ENCODE measurements at regions not wholly inside any gene's neighbourhood (a gene's known extent, or its start where the extent isn't known, plus 50 kb on each side); places are given as distances from the start of the nearest gene placed in this dataset.

GRCh38 chr4:14262221-14262620 lies 634.7 kb upstream of the BOD1L1 start:
- no peak overlapping the region for H3K4me3 ChIP-seq (ENCODE audit: low read depth, low read length)
- TF ChIP-seq, protein P1, sequence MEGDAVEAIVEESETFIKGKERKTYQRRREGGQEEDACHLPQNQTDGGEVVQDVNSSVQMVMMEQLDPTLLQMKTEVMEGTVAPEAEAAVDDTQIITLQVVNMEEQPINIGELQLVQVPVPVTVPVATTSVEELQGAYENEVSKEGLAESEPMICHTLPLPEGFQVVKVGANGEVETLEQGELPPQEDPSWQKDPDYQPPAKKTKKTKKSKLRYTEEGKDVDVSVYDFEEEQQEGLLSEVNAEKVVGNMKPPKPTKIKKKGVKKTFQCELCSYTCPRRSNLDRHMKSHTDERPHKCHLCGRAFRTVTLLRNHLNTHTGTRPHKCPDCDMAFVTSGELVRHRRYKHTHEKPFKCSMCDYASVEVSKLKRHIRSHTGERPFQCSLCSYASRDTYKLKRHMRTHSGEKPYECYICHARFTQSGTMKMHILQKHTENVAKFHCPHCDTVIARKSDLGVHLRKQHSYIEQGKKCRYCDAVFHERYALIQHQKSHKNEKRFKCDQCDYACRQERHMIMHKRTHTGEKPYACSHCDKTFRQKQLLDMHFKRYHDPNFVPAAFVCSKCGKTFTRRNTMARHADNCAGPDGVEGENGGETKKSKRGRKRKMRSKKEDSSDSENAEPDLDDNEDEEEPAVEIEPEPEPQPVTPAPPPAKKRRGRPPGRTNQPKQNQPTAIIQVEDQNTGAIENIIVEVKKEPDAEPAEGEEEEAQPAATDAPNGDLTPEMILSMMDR (IDR thresholded peaks at IDR 0.05; ENCODE audit: borderline replicate concordance, insufficient read depth, low read depth, low read length), result no peak

DNA sequence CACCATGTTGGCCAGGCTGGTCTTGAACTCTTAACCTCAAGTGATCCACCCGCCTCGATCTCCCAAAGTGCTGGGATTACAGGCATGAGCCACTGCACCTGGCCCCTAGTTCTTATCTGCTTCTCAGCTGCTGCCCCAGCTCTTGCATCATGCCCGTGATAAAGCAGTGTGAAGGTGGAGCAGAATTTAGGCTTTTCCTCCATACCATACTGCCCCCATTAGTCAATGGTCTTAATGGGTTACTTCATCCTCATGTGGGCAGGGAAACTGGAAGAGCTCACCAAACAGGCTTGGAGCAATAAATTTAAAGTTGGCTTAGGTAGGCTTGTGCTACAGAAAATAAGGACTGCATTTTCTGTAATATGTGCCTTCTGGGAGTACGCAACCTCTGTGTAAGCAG lies 636.9 kb upstream of the BOD1L1 start:
- H3K4me3 ChIP-seq (ENCODE audit: low read depth, low read length), result no peak overlapping the region
- TF ChIP-seq, protein P1 (IDR thresholded peaks at IDR 0.05; ENCODE audit: borderline replicate concordance, insufficient read depth, low read depth, low read length), result no peak

DNA sequence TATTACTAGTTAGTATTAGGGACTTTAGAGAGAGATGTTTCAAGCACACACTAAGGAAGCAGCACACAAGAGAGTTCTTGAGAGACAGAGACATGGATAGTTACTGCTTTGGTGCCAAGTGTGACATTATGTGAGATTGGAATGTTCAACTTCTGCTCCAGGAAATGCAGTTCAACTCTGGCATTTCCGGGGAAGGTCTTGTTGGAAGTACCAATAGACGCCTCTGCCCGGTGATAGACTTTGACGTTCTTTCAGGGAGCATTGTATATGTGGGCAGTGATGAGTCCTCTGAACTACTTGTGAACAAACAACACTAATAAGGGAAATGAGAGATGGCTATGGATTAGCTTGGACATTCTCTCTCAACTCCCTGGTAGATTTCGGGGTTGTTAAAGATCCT lies 638.1 kb upstream of the BOD1L1 start:
- TF ChIP-seq, protein P1 (IDR thresholded peaks at IDR 0.05; ENCODE audit: borderline replicate concordance, insufficient read depth, low read depth, low read length), result no peak
- no peak overlapping the region for H3K4me3 ChIP-seq (ENCODE audit: low read depth, low read length)

DNA sequence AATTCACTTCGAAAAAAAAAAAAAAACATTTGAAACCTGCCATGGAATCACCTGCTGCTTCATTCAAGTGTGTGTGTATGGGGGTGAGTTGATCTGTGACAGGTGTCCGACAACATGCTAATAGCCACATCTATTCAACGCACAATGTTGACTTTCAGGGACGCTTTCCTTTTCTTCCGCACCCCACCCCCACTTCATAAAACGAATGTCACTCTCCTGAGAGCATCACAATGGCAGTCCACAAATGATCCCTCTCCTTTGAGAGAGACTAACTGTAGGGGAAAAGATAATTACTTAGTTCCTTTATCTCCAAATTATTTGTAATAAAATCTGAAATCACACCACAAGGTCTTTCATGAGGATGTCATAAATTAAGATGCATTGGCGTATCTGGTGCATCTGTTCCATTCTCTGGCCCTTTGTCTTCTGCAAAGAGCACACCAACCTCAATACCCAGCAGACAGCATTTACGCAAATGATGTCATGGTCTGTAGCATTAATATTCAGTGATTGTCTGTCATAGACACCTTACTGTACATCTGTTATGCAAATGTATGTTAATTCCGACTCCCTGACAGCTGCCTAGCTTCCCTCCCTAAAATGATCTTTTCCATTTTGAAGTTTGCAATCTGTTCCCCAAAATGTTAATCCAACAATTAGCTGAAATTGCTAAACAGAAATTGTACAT lies 640.0 kb upstream of the BOD1L1 start:
- TF ChIP-seq, protein P1 (IDR thresholded peaks at IDR 0.05; ENCODE audit: borderline replicate concordance, insufficient read depth, low read depth, low read length), result no peak
- no peak overlapping the region for H3K4me3 ChIP-seq (ENCODE audit: low read depth, low read length)

DNA sequence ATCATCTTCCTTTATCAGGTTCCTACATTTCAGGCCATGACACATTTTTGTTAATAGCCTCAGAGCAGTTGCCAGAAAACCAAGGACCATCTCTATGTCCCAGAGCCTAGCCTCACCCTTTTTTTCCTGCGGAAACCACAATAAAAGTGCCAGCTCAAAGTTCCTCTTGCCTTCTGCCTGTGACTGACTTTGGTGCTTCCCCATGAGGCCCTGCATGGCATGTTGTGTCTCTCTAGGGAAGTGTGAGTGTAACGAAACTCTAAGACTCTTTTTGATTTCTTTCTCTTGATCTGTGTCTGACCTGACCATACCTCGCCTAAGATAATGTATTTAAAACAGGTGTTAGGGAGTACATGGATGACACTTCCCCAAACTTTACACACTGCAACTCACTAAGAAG lies 642.3 kb upstream of the BOD1L1 start:
- no peak overlapping the region for H3K4me3 ChIP-seq (ENCODE audit: low read depth, low read length)
- TF ChIP-seq, protein P1 (IDR thresholded peaks at IDR 0.05; ENCODE audit: borderline replicate concordance, insufficient read depth, low read depth, low read length), result no peak

DNA sequence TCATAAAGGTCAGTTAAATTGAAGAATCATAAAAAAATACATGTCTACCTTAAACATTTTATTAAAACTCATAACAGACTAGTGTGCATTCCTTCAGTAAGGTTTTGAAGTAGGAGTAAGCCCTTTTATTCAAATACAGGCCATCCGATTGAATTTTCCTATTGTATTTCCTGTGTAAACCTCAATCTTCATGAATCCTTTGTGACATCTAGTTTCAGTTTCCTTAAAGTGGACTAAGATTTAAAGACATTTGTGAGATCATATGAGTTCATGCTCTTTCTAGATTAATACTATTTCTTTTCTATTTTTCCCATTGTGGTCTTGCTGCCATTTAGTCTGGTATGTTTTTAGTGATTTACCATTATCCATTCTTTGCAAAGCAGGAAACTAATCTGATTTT lies 644.7 kb upstream of the BOD1L1 start:
- TF ChIP-seq, protein P1 (IDR thresholded peaks at IDR 0.05; ENCODE audit: borderline replicate concordance, insufficient read depth, low read depth, low read length), result no peak
- H3K4me3 ChIP-seq (ENCODE audit: low read depth, low read length), result no peak overlapping the region

DNA sequence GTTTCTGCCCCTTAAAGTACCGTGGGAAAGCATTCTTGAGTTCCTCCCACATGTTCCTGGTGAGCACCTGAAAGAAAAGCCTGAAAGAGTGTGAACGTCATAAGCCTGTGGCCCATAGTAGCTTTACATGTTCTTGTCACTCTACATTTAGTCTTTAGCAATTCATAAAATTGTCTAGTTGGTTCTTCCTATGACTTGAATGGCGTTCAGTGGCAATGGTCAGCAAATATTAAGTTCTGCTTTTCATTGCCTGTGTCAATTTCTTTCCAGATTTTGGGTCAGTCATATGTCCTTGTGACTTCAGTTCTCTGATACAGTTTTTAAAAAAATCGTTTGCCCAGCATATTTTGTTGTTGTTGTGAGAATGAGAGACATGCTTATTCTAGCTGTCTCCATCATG lies 650.0 kb upstream of the BOD1L1 start:
- TF ChIP-seq, protein P1 (IDR thresholded peaks at IDR 0.05; ENCODE audit: borderline replicate concordance, insufficient read depth, low read depth, low read length), result no peak
- no peak overlapping the region for H3K4me3 ChIP-seq (ENCODE audit: low read depth, low read length)

Data from GM12875 (cell line).